MG63 (cell line): ENCODE measurements at regions not wholly inside any gene's neighbourhood (a gene's known extent, or its start where the extent isn't known, plus 50 kb on each side); places are given as distances from the start of the nearest gene placed in this dataset.

Experiments
- DNase-seq: peaks from one replicate; pipeline ENCODE4 v3.0.0-alpha.2; 2020
- H3K27me3 ChIP-seq: fragments of 250-450 bp; sonication (Bioruptor Pico); 2 replicates; pipeline ENCODE4 v1.5.1; 2020; ENCODE audit warnings: mild to moderate bottlenecking, moderate library complexity
- H3K36me3 ChIP-seq: fragments of 250-450 bp; sonication (Bioruptor Pico); 2 replicates; pipeline ENCODE4 v1.5.1; 2020; ENCODE audit warnings: mild to moderate bottlenecking, moderate library complexity
- H3K4me3 ChIP-seq: fragments of 250-450 bp; sonication (Bioruptor Pico); 2 replicates; pipeline ENCODE4 v1.5.1; 2020; ENCODE audit warnings: mild to moderate bottlenecking, moderate library complexity
- H3K9me3 ChIP-seq: fragments of 250-450 bp; sonication (Bioruptor Pico); 2 replicates; pipeline ENCODE4 v1.5.1; 2020; ENCODE audit warnings: mild to moderate bottlenecking, moderate library complexity

- DNase-seq = no peak
- H3K9me3 ChIP-seq = no peaks in the 10 kb centered on the region
Measured at GRCh38 chr10:50936335-50936734, 50.9 kb upstream of the A1CF start.

GRCh38 chr10:50937230-50937907 lies 51.9 kb upstream of the A1CF start:
- no peak for DNase-seq
- Histone ChIP-seq H3K36me3 (no peaks in the 10 kb centered on the region), H3K4me3 (no peak overlapping the region), H3K27me3 (no peaks in the 10 kb centered on the region), H3K9me3 (no peaks in the 10 kb centered on the region)

More at GRCh38 chr10:50936335-50936734, 50.9 kb upstream of the A1CF start:
- H3K36me3 ChIP-seq = no peaks in the 10 kb centered on the region
- no peak overlapping the region for H3K4me3 ChIP-seq
- H3K27me3 ChIP-seq = no peaks in the 10 kb centered on the region

- H3K27me3 ChIP-seq = no peaks in the 10 kb centered on the region
- H3K9me3 ChIP-seq = no peaks in the 10 kb centered on the region
- H3K4me3 ChIP-seq = no peak overlapping the region
- no peak for DNase-seq
- no peaks in the 10 kb centered on the region for H3K36me3 ChIP-seq
Measured at GRCh38 chr10:50941629-50942028, 56.2 kb upstream of the A1CF start.

- no peak for DNase-seq
- H3K4me3 ChIP-seq = no peak overlapping the region
Measured at GRCh38 chr10:50946991-50947781, 61.8 kb upstream of the A1CF start.

GRCh38 chr10:50951365-50951764 lies 65.9 kb upstream of the A1CF start:
- Histone ChIP-seq H3K9me3 (no peaks in the 10 kb centered on the region), H3K4me3 (no peak overlapping the region), H3K36me3 (no peaks in the 10 kb centered on the region), H3K27me3 (no peaks in the 10 kb centered on the region)
- DNase-seq = no peak

More at GRCh38 chr10:50946991-50947781, 61.8 kb upstream of the A1CF start:
- H3K27me3 ChIP-seq = no peaks in the 10 kb centered on the region
- no peaks in the 10 kb centered on the region for H3K9me3 ChIP-seq
- H3K36me3 ChIP-seq = no peaks in the 10 kb centered on the region

GRCh38 chr10:50961297-50961696 lies 75.9 kb upstream of the A1CF start:
- Histone ChIP-seq H3K27me3 (no peaks in the 10 kb centered on the region), H3K4me3 (no peak overlapping the region), H3K9me3 (peaks cover 4% of the 10 kb centered on the region; the same call in 1 of the 2 replicates), H3K36me3 (no peaks in the 10 kb centered on the region)
- DNase-seq = no peak

- DNase-seq = no peak
- Histone ChIP-seq H3K4me3 (no peak overlapping the region), H3K36me3 (no peaks in the 10 kb centered on the region), H3K9me3 (peaks cover 4% of the 10 kb centered on the region; the same call in 1 of the 2 replicates), H3K27me3 (no peaks in the 10 kb centered on the region)
Measured at GRCh38 chr10:50963063-50963462, 77.6 kb upstream of the A1CF start.

- Histone ChIP-seq H3K36me3 (no peaks in the 10 kb centered on the region), H3K9me3 (peaks cover 3% of the 10 kb centered on the region), H3K4me3 (no peak overlapping the region), H3K27me3 (no peaks in the 10 kb centered on the region)
- peak; percentile 60 for DNase-seq
Measured at GRCh38 chr10:50968386-50969091, 83.1 kb upstream of the A1CF start.

- no peak for DNase-seq
- H3K9me3 ChIP-seq = peaks cover 2% of the 10 kb centered on the region; the same call in 1 of the 2 replicates
- no peaks in the 10 kb centered on the region for H3K27me3 ChIP-seq
- H3K4me3 ChIP-seq = no peak overlapping the region
- no peaks in the 10 kb centered on the region for H3K36me3 ChIP-seq
Measured at GRCh38 chr10:50972591-50972990, 87.2 kb upstream of the A1CF start.

- no peaks in the 10 kb centered on the region for H3K9me3 ChIP-seq
- no peak overlapping the region for H3K4me3 ChIP-seq
- no peaks in the 10 kb centered on the region for H3K36me3 ChIP-seq
- no peaks in the 10 kb centered on the region for H3K27me3 ChIP-seq
- DNase-seq = no peak
Measured at GRCh38 chr10:50981385-50981784, 92.9 kb upstream of the PRKG1 start.

GRCh38 chr10:50981904-50982303 lies 92.4 kb upstream of the PRKG1 start:
- H3K9me3 ChIP-seq = no peaks in the 10 kb centered on the region
- DNase-seq = no peak
- no peak overlapping the region for H3K4me3 ChIP-seq
- no peaks in the 10 kb centered on the region for H3K36me3 ChIP-seq
- H3K27me3 ChIP-seq = no peaks in the 10 kb centered on the region

GRCh38 chr10:50982989-50983388 lies 91.3 kb upstream of the PRKG1 start:
- Histone ChIP-seq H3K27me3 (0 out of 2 replicates have a peak, but pooled peaks cover 2% of the 10 kb centered on the region), H3K36me3 (no peaks in the 10 kb centered on the region), H3K4me3 (no peak overlapping the region), H3K9me3 (no peaks in the 10 kb centered on the region)
- no peak for DNase-seq

- no peak overlapping the region for H3K4me3 ChIP-seq
- 0 out of 2 replicates have a peak, but pooled peaks cover 2% of the 10 kb centered on the region for H3K27me3 ChIP-seq
- H3K9me3 ChIP-seq = no peaks in the 10 kb centered on the region
- no peaks in the 10 kb centered on the region for H3K36me3 ChIP-seq
- DNase-seq = no peak
Measured at GRCh38 chr10:50987934-50988333, 86.4 kb upstream of the PRKG1 start.

- no peak for DNase-seq
- Histone ChIP-seq H3K4me3 (no peak overlapping the region), H3K27me3 (0 out of 2 replicates have a peak, but pooled peaks cover 2% of the 10 kb centered on the region), H3K9me3 (no peaks in the 10 kb centered on the region), H3K36me3 (no peaks in the 10 kb centered on the region)
Measured at GRCh38 chr10:50988792-50989191, 85.5 kb upstream of the PRKG1 start.

- Histone ChIP-seq H3K36me3 (no peaks in the 10 kb centered on the region), H3K27me3 (0 out of 2 replicates have a peak, but pooled peaks cover 2% of the 10 kb centered on the region), H3K4me3 (peak overlapping the region; percentile 59), H3K9me3 (no peaks in the 10 kb centered on the region)
- peak; percentile 61 for DNase-seq
Measured at GRCh38 chr10:50990568-50991455, 83.5 kb upstream of the PRKG1 start.
